WERI-Rb-1 (cell line): ENCODE measurements at regions not wholly inside any gene's neighbourhood (a gene's known extent, or its start where the extent isn't known, plus 50 kb on each side); places are given as distances from the start of the nearest gene placed in this dataset.
"Not testable (repeated sequence)": the region's sequence is repeated elsewhere in the genome, so short reads cannot be mapped to it uniquely, and the experiment has no call there.

Experiments used
- DNase-seq: peaks from one replicate; pipeline ENCODE4 v3.0.0-alpha.2; 2020
- H3K27ac ChIP-seq: fragments of 250-450 bp; sonication (Bioruptor Pico); 2 replicates; pipeline ENCODE4 v1.5.1; 2020; ENCODE audit warnings: mild to moderate bottlenecking, moderate library complexity
- H3K27me3 ChIP-seq: fragments of 250-450 bp; sonication (Bioruptor Pico); 2 replicates; pipeline ENCODE4 v1.5.1; 2021; ENCODE audit warnings: mild to moderate bottlenecking, low read depth, moderate library complexity; ENCODE audit not compliant: insufficient read depth, severe bottlenecking
- H3K36me3 ChIP-seq: fragments of 250-450 bp; sonication (Bioruptor Pico); 2 replicates; pipeline ENCODE4 v1.5.1; 2020; ENCODE audit warnings: mild to moderate bottlenecking, moderate library complexity
- H3K4me3 ChIP-seq: 2 replicates; pipeline ENCODE4 v1.5.1; 2011; ENCODE audit warnings: low read depth, mild to moderate bottlenecking, control low read depth, low read length
- H3K9me3 ChIP-seq: fragments of 250-450 bp; sonication (Bioruptor Pico); 2 replicates; pipeline ENCODE4 v1.5.1; 2021; ENCODE audit warnings: mild to moderate bottlenecking, moderate library complexity; ENCODE audit not compliant: severe bottlenecking
- CTCF ChIP-seq: IDR thresholded peaks from 2 replicates; pipeline ENCODE4 v1.5.1; 2011; ENCODE audit warnings: low read depth, mild to moderate bottlenecking, control low read depth, inconsistent platforms, low read length

GRCh38 chr18:43830947-43831346 lies 553.7 kb upstream of the SYT4 start:
- Histone ChIP-seq H3K27me3 (peaks cover 63% of the 10 kb centered on the region), H3K4me3 (no peak overlapping the region), H3K9me3 (no peaks in the 10 kb centered on the region), H3K27ac (no peak overlapping the region), H3K36me3 (no peaks in the 10 kb centered on the region)
- TF ChIP-seq CTCF, result no peak
- DNase-seq, result no peak

- H3K27me3 ChIP-seq, result peaks cover 49% of the 10 kb centered on the region
- no peak overlapping the region for H3K4me3 ChIP-seq
- H3K9me3 ChIP-seq, result no peaks in the 10 kb centered on the region
- no peak for DNase-seq
- H3K27ac ChIP-seq, result no peak overlapping the region
- no peaks in the 10 kb centered on the region for H3K36me3 ChIP-seq
- TF ChIP-seq CTCF, result no peak
These were observed 569.0 kb upstream of the SYT4 start for GRCh38 chr18:43846299-43846698.

GRCh38 chr18:43847164-43848091 lies 570.1 kb upstream of the SYT4 start:
- Histone ChIP-seq H3K36me3 (no peaks in the 10 kb centered on the region), H3K4me3 (no peak overlapping the region), H3K27ac (no peak overlapping the region), H3K9me3 (no peaks in the 10 kb centered on the region), H3K27me3 (peaks cover 55% of the 10 kb centered on the region)
- DNase-seq, result no peak
- TF ChIP-seq CTCF, result no peak

- not testable (repeated sequence) for DNase-seq, H3K36me3 ChIP-seq, H3K27ac ChIP-seq, H3K9me3 ChIP-seq, H3K4me3 ChIP-seq
- peaks cover 60% of the 10 kb centered on the region for H3K27me3 ChIP-seq
These were observed 572.5 kb upstream of the SYT4 start for GRCh38 chr18:43849831-43850230.

GRCh38 chr18:43855376-43855775 lies 578.1 kb upstream of the SYT4 start:
- TF ChIP-seq CTCF, result no peak
- no peaks in the 10 kb centered on the region for H3K36me3 ChIP-seq
- no peak for DNase-seq
- no peak overlapping the region for H3K4me3 ChIP-seq
- no peaks in the 10 kb centered on the region for H3K9me3 ChIP-seq
- no peak overlapping the region for H3K27ac ChIP-seq
- H3K27me3 ChIP-seq, result peaks cover 29% of the 10 kb centered on the region

- peaks cover 27% of the 10 kb centered on the region for H3K27me3 ChIP-seq
- H3K27ac ChIP-seq, result no peak overlapping the region
- H3K36me3 ChIP-seq, result no peaks in the 10 kb centered on the region
- H3K9me3 ChIP-seq, result no peaks in the 10 kb centered on the region
- no peak for DNase-seq
- TF ChIP-seq CTCF, result no peak
- no peak overlapping the region for H3K4me3 ChIP-seq
These were observed 585.9 kb upstream of the SYT4 start for GRCh38 chr18:43863180-43863579.
